Activated B cell treated with CpG ODN at 0.5 μM for 24 hours (primary cell): ENCODE measurements at regions not wholly inside any gene's neighbourhood (a gene's known extent, or its start where the extent isn't known, plus 50 kb on each side); places are given as distances from the start of the nearest gene placed in this dataset.

ENCODE experiments used
- ATAC-seq: fragments of 200-7000 bp; cut with Tn5 transposase; one replicate; pipeline ENCODE4 v1.10.0; 2021; ENCODE audit warnings: low read depth, mild to moderate bottlenecking, moderate library complexity
- CTCF ChIA-PET: fragments of 350-600 bp; sonication (Branson Sonifier 250); formaldehyde crosslinking; loops from one replicate; lab custom pipeline; 2021; ENCODE audit warnings: antibody characterized with exemption; lab: Charles Lee
- POLR2A ChIA-PET: fragments of 350-600 bp; sonication (Branson Sonifier 250); formaldehyde crosslinking; loops from one replicate; lab custom pipeline; 2021; ENCODE audit warnings: antibody characterized with exemption; lab: Charles Lee
- DNase-seq: peaks from one replicate; pipeline ENCODE4 v3.0.0; 2022
- H3K27ac Mint-ChIP-seq: one replicate; pipeline ENCODE4 v1.8.0; 2020; ENCODE audit warnings: mixed read lengths
- H3K27me3 Mint-ChIP-seq: one replicate; pipeline ENCODE4 v1.8.0; 2021; ENCODE audit warnings: mixed read lengths
- H3K36me3 Mint-ChIP-seq: one replicate; pipeline ENCODE4 v1.8.0; 2021; ENCODE audit warnings: low read depth, mixed read lengths
- H3K4me1 Mint-ChIP-seq: one replicate; pipeline ENCODE4 v1.8.0; 2021; ENCODE audit warnings: mixed read lengths
- H3K4me3 Mint-ChIP-seq: one replicate; pipeline ENCODE4 v1.8.0; 2020; ENCODE audit warnings: mild to moderate bottlenecking, mixed read lengths
- H3K9me3 Mint-ChIP-seq: one replicate; pipeline ENCODE4 v1.8.0; 2020; ENCODE audit warnings: mixed read lengths
- CTCF ChIP-seq: fragments of 200-600 bp; IDR thresholded peaks from one replicate; pipeline ENCODE4 v1.8.0; 2022; ENCODE audit warnings: antibody characterized with exemption, mild to moderate bottlenecking
- intact Hi-C: fragments of 100-400 bp; cut with micrococcal nuclease; formaldehyde crosslinking; loops from one replicate; pipeline ENCODE4 v1.15.1; 2024

GRCh38 chr4:83810428-83810827 lies 274.5 kb downstream of the GPAT3 start:
- ChIA-PET CTCF (no interaction called here), POLR2A (no interaction called here)
- no peak for TF ChIP-seq CTCF
- Mint-ChIP-seq H3K4me1 (no peaks in the 10 kb centered on the region), H3K9me3 (no peaks in the 10 kb centered on the region), H3K27ac (no peak overlapping the region), H3K27me3 (no peaks in the 10 kb centered on the region), H3K4me3 (no peak overlapping the region), H3K36me3 (no peaks in the 10 kb centered on the region)
- DNase-seq: no peak
- intact Hi-C loops: no loop called here
- no peak for ATAC-seq

GRCh38 chr4:83809581-83809980 lies 273.7 kb downstream of the GPAT3 start:
- intact Hi-C loops: no loop called here
- no peak overlapping the region for H3K27ac Mint-ChIP-seq
- TF ChIP-seq CTCF: no peak
- H3K9me3 Mint-ChIP-seq: no peaks in the 10 kb centered on the region
- no peak for ATAC-seq
- H3K36me3 Mint-ChIP-seq: no peaks in the 10 kb centered on the region
- ChIA-PET CTCF (no interaction called here), POLR2A (no interaction called here)
- H3K27me3 Mint-ChIP-seq: no peaks in the 10 kb centered on the region
- H3K4me3 Mint-ChIP-seq: no peak overlapping the region
- DNase-seq: no peak
- H3K4me1 Mint-ChIP-seq: no peaks in the 10 kb centered on the region

- CTCF ChIA-PET: no interaction called here
- ATAC-seq: no peak
- POLR2A ChIA-PET: no interaction called here
- intact Hi-C loops: no loop called here
- no peak for TF ChIP-seq CTCF
- Mint-ChIP-seq H3K36me3 (no peaks in the 10 kb centered on the region), H3K27me3 (peaks cover 2% of the 10 kb centered on the region), H3K27ac (no peak overlapping the region), H3K9me3 (no peaks in the 10 kb centered on the region), H3K4me3 (no peak overlapping the region), H3K4me1 (no peaks in the 10 kb centered on the region)
- no peak for DNase-seq
Measured at GRCh38 chr4:83793481-83793880, 257.6 kb downstream of the GPAT3 start.

- intact Hi-C loops: no loop called here
- Mint-ChIP-seq H3K36me3 (no peaks in the 10 kb centered on the region), H3K27me3 (peaks cover 4% of the 10 kb centered on the region), H3K4me3 (no peak overlapping the region), H3K4me1 (no peaks in the 10 kb centered on the region), H3K27ac (no peak overlapping the region), H3K9me3 (no peaks in the 10 kb centered on the region)
- ATAC-seq (no peak), DNase-seq (no peak)
- no peak for TF ChIP-seq CTCF
- CTCF ChIA-PET: no interaction called here
- POLR2A ChIA-PET: no interaction called here
Measured at GRCh38 chr4:83785891-83786290, 250.0 kb downstream of the GPAT3 start.

GRCh38 chr4:83783215-83783614 lies 247.3 kb downstream of the GPAT3 start:
- intact Hi-C loops: no loop called here
- ATAC-seq: no peak
- no peak for DNase-seq

More at GRCh38 chr4:83783215-83783614, 247.3 kb downstream of the GPAT3 start:
- ChIA-PET POLR2A (no interaction called here), CTCF (no interaction called here)
- no peaks in the 10 kb centered on the region for H3K4me1 Mint-ChIP-seq
- peaks cover 4% of the 10 kb centered on the region for H3K27me3 Mint-ChIP-seq
- no peak for TF ChIP-seq CTCF
- no peaks in the 10 kb centered on the region for H3K9me3 Mint-ChIP-seq
- H3K27ac Mint-ChIP-seq: no peak overlapping the region
- H3K36me3 Mint-ChIP-seq: no peaks in the 10 kb centered on the region
- no peak overlapping the region for H3K4me3 Mint-ChIP-seq
